ENCODE measurements at regions not wholly inside any gene's neighbourhood (a gene's known extent, or its start where the extent isn't known, plus 50 kb on each side); places are given as distances from the start of the nearest gene placed in this dataset.
"Not testable (repeated sequence)": the region's sequence is repeated elsewhere in the genome, so short reads cannot be mapped to it uniquely, and the experiment has no call there.

DNA sequence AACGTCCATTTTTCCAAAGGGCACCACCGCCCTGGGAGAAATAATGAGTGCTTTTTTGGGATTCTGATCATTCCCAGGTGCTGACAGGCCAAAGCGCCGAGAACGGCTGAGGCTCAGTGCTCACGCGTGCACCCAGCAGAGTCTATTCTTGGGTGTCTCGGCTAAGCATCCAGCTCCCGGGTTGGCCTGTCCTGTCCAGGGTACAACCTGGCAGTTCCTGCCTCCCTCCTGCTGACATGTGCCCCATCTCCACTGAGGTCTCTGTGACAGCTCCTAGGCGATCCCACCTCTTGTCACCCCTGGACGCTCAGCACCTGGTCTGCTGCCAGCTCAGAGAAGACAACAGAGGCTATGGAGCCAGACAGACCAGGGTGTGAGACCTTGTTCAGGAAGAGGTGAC is 684.5 kb downstream of the PTPRU start:
- ChIA-PET POLR2A (ENCODE audit: low non-redundant PET) (no interaction called here), CTCF (interaction anchor here (0.6 kb wide), 1 partner anchor 442 kb away, joined by 3 read pairs; no protein-coding TSS in a partner anchor)
- H3K27ac ChIP-seq = no peak overlapping the region
- DNase-seq (ENCODE audit: low spot score) = no peak
- TF ChIP-seq, protein P1, sequence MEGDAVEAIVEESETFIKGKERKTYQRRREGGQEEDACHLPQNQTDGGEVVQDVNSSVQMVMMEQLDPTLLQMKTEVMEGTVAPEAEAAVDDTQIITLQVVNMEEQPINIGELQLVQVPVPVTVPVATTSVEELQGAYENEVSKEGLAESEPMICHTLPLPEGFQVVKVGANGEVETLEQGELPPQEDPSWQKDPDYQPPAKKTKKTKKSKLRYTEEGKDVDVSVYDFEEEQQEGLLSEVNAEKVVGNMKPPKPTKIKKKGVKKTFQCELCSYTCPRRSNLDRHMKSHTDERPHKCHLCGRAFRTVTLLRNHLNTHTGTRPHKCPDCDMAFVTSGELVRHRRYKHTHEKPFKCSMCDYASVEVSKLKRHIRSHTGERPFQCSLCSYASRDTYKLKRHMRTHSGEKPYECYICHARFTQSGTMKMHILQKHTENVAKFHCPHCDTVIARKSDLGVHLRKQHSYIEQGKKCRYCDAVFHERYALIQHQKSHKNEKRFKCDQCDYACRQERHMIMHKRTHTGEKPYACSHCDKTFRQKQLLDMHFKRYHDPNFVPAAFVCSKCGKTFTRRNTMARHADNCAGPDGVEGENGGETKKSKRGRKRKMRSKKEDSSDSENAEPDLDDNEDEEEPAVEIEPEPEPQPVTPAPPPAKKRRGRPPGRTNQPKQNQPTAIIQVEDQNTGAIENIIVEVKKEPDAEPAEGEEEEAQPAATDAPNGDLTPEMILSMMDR (conservative IDR thresholded peaks at IDR 0.05; ENCODE audit: low read depth) = no peak

DNA sequence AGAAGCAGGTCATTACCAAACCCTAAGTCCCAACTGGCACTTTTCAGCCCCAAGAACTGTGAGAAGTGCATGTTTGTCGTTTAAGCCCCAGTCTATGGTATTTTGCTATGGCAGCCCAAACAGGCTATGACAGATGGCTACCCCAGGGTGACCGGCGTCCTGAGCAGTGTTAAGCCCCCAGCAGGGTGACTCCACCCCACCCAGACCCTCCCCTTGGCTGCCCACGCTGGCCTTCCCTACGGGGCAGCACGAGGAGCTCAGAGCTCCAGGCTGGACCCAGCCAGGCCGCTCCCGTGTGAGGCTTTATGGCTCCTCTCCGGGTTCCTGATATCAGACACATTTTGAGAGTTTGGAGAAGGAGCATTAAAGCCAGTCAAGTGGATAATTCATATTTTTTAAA is 684.0 kb downstream of the PTPRU start:
- no peak overlapping the region for H3K27ac ChIP-seq
- CTCF ChIA-PET = interaction anchor here (0.6 kb wide), 1 partner anchor 203 kb away, joined by 3 read pairs; no protein-coding TSS in a partner anchor
- no peak for DNase-seq (ENCODE audit: low spot score)
- POLR2A ChIA-PET (ENCODE audit: low non-redundant PET) = no interaction called here
- TF ChIP-seq, protein P1 (conservative IDR thresholded peaks at IDR 0.05; ENCODE audit: low read depth) = no peak

DNA sequence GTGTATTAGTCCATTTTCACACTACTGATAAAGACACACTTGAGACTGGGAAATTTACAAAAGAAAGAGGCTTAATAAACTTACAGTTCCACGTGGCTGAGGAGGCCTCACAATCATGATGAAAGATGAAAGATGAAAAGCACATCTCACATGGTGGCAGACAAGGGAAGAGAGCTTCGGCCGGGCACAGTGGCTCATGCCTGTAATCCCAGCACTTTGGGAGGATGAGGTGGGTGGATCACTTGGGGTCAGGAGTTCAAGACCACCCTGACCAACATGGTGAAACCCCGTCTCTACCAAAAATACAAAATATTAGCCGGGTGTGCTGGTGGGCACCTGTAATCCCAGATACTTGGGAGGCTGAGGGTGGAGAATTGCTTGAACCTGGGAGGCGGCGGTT is 682.7 kb downstream of the PTPRU start:
- DNase-seq (ENCODE audit: low spot score); H3K27ac ChIP-seq; POLR2A ChIA-PET (ENCODE audit: low non-redundant PET); CTCF ChIA-PET: not testable (repeated sequence)

DNA sequence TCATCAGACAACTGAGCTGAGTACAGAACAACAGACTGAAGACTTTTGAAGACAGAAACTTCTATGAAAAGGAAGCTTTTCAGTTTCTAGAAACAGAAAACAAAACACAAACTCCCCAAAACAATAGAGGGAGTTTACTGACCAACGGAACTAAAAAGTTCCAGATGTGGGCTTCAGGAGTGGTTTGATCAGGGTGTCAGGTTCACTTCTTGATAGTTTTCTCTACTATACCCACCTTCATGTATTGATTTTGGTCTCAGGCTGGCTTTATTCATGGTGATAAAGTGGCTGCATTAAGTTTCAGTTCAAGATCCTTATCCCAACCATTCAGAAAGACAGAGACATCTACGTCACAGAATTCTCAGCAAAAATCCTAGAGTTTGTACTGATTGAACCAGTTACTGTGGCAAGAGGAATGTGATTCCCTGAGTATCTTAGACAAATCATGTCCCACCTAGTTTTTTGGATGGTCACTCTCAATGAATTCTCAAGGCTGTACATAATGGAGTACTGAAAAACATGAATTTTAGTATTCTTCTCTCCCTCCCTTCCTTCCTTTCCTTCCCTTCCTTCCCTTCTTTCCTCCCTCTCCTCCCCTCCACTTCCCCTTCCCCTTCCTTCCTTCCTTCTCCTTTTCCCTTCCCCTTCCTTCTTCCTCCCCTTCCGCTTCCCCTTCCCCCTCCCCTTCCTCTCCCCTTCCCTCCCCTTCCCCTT is 680.5 kb downstream of the PTPRU start:
- POLR2A ChIA-PET (ENCODE audit: low non-redundant PET) = no interaction called here
- TF ChIP-seq, protein P1 (conservative IDR thresholded peaks at IDR 0.05; ENCODE audit: low read depth) = no peak
- CTCF ChIA-PET = no interaction called here
- no peak for DNase-seq (ENCODE audit: low spot score)
- no peak overlapping the region for H3K27ac ChIP-seq

DNA sequence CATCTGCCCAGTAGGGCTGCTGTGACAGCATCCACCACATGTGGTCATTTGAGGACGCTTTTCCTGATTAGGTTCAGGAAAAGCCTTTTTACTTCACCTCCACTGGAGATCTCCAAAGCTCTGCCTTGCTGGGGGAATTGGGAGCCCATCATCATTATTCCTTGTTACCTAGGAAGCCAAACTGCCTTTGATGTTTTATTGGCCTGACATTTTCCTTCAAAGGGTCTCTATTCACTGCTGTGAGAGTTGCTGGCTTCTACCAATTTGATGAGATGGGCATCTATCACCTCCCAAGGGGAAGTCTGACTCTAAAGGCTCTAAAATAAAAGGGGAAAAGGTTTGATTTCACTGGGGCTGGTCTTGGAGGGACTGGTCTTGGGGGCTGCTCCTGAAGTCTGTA is 678.6 kb downstream of the PTPRU start:
- DNase-seq (ENCODE audit: low spot score) = no peak
- H3K27ac ChIP-seq = no peak overlapping the region
- TF ChIP-seq, protein P1 (conservative IDR thresholded peaks at IDR 0.05; ENCODE audit: low read depth) = no peak
- POLR2A ChIA-PET (ENCODE audit: low non-redundant PET) = no interaction called here
- CTCF ChIA-PET = interaction anchor here (0.6 kb wide), 1 partner anchor 388 kb away, joined by 3 read pairs; no protein-coding TSS in a partner anchor

DNA sequence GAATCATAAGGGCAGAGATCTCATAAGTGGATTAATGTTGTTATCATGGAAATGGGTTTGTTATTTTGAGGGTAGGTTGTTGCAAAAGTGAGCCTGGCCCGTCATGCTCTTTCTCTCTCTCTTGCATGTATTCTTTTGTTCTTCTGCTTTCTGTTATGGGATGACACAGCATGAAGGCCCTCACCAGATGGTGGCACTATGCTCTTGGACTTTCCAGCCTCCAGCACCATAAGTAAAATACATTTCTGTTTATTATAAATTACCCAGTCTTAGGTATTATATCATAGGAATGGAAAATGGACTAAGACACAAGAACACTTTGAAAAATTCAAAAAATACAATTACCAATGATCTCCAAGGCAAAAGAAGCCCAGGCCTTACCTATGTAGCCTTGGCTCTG is 676.1 kb downstream of the PTPRU start:
- H3K27ac ChIP-seq = no peak overlapping the region
- no peak for DNase-seq (ENCODE audit: low spot score)
- TF ChIP-seq, protein P1 (conservative IDR thresholded peaks at IDR 0.05; ENCODE audit: low read depth) = 0 out of 2 replicates have a peak, but pooled peaks have one; percentile 8
- ChIA-PET CTCF (no interaction called here), POLR2A (ENCODE audit: low non-redundant PET) (no interaction called here)

- CTCF ChIA-PET = no interaction called here
- POLR2A ChIA-PET (ENCODE audit: low non-redundant PET) = no interaction called here
Observed at GRCh38 chr1:29909962-29910361, 673.6 kb downstream of the PTPRU start.

More at GRCh38 chr1:29909962-29910361, 673.6 kb downstream of the PTPRU start:
- no peak overlapping the region for H3K27ac ChIP-seq
- TF ChIP-seq, protein P1 (conservative IDR thresholded peaks at IDR 0.05; ENCODE audit: low read depth) = no peak
- DNase-seq (ENCODE audit: low spot score) = no peak

All from RWPE1 (cell line).